ENCODE measurements at regions not wholly inside any gene's neighbourhood (a gene's known extent, or its start where the extent isn't known, plus 50 kb on each side); places are given as distances from the start of the nearest gene placed in this dataset.
A peak's percentile ranks its signal among the peaks of the same experiment; 100 is the strongest.

DNA sequence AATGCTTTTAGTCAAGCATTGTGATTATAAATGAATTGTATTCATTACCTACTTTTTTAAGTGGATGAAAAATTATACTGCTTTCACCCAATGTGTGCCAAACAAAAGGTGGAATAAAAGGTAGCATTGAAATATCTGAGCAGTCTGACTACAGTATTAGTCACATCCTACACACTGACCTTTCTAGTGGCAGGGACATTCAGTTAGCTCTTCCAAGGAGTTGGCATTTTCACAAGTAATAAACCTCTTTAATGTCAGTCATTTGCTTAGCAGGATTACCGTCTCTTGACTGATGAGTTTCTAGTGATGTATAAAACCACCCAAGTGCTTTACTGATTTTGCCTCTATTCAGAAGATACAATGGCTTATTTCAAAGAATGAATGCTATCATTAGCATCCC lies 687.9 kb downstream of the ARAP2 start:
- DNase-seq (ENCODE audit: low read depth) = peak; percentile 74

DNA sequence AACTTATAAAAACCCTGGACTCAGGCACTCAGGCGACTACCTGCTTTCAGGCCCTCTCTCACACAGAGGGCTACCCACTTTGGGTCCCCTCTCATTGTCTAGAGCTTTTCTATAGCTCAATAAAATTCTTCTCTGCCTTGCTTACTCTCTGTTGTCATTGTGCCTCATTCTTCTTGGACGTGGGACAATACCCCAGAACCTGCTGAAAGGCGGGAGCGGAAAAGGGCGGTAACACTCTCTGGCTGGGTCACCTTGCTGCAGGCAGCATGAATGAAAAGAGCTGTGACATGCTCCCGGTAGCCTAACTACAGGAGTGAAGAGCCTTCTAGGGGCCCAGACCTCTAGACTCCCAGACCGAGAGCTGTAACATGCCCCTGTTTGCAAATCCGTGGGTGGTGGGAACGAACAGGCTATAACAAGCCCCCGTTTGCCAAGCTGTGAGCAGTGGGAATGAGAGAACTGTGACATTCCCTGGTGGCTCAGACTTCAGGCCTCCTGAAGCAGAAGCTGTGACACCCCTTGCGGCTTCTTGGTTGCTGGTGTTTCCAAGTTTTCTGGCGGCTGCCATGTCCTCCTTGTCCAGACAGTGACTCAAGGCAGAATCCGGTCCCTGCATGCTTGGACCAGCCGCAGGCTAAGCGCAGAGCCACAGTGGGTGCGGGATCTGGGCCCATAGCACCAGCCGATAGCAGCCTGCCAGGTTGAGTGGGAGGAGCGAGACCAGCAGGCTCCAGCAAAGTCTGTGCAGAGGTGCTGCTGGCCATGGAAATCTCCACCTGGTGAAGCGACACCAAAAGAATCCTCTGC lies 684.6 kb downstream of the ARAP2 start:
- DNase-seq (ENCODE audit: low read depth) = no peak

DNA sequence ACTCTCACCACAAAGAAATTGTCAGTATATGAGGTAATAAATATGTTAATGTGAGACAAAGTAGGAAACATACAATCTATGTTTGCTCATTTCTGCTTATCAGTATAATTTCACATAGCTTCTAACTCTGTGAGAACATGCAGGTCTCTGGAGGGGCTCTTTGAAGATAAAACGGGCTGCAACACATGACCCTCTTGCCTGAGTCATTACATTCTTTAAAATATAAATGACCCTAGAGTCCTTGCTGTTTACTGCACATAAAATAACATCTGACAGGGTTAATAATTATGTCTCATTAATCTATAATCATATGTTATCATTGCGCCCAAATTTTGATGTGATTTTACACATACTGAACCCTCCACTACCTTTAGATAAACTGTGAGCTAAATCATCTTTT lies 681.5 kb downstream of the ARAP2 start:
- no peak for DNase-seq (ENCODE audit: low read depth)

DNA sequence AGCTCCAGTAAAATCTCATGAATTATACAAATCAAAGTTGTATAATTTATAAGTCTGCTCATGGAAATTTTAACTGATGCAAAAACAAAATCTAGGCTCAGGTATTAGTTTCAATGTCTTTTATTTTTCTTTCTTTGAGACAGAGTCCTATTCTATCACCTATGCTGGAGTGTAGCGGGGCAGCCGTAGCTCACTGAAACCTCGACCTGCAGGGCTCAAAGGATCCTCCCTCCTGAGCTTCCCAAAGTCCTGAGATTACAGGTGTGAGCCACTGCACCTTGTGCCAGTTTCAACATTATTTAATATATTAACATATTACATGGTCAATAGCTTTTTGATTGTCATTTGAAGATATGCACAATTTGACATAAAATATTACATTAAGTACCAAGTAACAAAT lies 678.7 kb downstream of the ARAP2 start:
- no peak for DNase-seq (ENCODE audit: low read depth)

DNA sequence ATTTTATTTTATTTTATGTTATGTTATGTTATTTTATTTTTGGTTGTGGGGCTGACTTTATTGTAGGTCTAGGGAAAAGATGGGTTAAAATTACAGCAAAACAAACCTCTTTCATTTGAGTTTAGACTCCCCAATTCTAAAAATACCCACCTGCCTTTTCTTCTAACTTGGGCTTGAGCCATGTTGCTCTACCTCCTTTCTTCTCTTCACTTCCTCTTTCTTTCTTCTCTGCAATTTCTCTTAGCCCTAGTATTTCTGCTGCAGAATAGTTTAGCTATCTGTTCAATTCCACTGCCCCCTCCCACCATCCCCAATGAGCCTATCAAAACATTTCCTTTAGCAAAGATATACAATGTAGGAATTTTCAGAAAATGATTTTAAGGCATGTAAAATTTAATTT lies 653.3 kb downstream of the ARAP2 start:
- no peak for DNase-seq (ENCODE audit: low read depth)

DNA sequence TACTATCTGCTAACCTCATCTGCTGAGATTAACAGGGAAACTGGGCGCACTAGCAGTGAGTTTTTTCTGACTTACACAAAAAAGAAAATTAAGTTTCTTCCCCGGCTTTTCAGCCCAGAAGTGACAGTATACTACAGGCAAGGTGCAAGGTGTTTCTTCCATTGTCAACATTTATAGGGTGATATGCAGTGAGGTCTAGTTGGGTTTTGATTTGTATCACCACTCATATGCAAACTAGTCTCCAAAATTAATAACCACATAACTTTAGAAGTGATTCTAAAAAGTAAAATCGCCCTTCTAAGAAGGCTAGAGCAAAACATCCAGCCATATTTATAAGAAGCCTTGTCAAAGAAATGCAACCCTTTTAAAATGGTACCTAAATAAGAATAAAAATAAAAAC lies 640.1 kb downstream of the ARAP2 start:
- no peak for DNase-seq (ENCODE audit: low read depth)

DNA sequence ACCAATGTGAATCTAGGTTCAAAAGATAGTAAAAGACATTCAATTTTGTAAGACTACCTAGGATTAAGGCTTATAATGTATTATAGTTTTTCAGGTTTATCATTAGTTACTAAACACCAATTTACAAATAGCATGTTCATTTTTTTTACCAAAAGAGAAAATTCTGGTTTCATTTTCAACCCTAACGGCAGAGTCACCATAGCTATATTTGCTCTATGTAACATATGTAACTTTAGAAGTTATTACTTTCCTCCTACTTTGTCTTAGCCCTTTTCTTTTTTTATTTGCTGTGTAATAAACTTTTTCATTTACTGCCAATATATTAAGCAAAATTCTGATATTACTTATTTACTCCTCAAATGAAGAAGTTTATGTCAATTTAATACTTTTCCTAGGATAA lies 639.6 kb downstream of the ARAP2 start:
- no peak for DNase-seq (ENCODE audit: low read depth)

DNA sequence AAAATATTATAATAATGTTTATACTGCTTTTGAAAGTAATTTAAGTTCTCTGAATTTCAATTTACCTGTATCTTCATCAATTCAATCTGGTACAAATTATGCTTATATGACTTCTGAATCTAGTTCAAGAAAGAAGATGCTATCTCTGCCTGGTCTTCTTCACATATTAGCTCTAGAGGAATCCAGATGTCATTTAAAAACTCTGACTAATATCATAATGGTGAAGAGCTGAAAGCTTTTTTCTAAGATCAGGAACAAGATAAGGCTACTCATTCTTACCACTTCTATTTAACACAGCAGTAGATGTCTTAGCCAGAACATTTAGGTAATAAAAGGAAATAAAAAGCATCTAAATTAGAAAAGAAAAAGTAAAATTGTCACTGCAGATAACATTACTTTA lies 636.1 kb downstream of the ARAP2 start:
- DNase-seq (ENCODE audit: low read depth) = no peak

DNA sequence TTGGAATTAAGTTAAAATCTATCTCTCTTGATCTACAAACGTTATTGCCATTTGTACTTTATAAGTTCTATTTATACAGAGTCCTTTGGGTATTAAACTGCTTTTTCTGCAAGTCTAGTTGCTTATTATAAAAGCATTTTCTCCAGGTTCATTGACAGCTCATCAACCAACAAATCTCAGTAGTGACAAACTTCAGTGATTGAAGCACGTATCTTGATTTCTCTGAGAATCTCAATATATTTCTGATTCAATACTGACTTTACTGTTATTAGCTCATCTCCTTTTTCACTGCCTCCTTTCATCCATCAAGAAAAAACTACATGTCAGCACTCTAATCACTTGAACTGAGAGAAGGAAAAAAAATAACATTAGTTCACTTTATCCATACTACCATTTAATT lies 630.2 kb downstream of the ARAP2 start:
- no peak for DNase-seq (ENCODE audit: low read depth)

DNA sequence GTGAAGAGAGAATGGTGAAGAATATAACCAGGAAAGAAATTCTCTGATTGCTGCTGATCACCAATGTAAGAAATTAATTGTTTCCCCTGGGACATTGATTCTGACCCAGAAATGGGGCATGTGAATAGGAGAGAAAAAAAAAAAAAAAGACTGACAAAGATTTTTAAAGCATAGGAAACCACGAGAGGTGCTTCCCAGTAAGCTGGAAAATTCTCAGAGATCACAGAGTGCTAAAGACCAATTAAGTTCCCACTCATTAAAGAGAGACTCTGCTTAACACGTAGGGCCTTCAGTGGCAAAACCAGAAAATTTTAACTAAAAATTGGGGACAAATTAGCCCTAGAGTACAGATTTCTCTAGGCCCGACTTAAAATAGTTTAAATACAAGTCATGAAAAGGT lies 604.4 kb downstream of the ARAP2 start:
- DNase-seq (ENCODE audit: low read depth) = no peak

DNA sequence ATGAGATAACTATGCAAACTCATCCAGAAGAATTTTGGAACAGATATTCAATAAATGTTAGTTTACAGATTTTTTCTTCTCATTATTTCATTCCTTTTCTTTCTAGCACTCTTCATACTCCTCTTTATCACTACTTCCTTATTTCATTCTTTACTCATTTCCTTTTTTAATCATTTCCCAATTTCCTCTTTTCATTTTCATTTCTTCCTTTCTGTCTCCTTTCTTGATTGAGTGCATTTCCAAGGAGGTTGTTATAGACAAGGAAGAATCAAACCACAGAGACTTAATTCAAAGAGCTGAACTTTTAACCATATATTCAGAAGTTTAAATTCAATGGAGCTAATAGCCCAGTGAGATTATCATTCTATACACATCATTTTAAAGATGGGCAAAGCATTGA lies 600.7 kb downstream of the ARAP2 start:
- DNase-seq (ENCODE audit: low read depth) = no peak

DNA sequence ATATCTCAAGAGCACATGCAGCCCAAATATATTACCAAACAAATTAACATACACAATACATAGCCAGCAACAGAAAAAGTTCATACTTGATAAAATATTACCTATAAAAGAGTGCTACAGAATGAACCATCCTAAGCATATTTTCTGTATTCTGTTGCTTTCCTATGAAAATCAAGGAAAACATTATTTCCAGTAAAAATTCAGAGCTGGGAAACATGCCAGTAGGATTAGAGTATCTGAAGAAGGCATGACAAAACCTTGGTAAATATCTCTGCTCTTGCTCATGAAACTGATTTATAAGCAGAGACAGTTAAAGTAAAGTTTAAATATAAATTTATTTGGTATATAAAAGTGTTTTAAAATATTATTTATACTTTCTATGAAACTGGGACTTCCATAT lies 599.7 kb downstream of the ARAP2 start:
- no peak for DNase-seq (ENCODE audit: low read depth)

DNA sequence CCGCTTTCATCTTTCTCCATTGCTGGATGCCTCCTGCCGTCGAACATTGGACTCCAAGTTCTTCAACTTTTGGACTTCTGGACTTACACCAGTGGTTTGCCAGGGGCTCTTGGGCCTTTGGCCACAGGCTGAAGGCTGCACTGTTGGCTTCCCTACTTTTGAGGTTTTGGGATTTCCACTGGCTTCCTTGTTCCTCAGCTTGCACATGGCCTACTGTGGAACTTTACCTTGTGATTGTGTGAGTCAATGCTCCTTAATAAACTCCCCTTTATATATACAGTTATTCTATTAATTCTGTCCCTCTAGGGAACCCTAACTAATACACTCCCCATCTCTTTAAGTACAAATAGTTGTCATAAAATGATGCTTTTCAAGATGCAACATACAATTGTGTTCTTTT lies 595.3 kb downstream of the ARAP2 start:
- DNase-seq (ENCODE audit: low read depth) = no peak

DNA sequence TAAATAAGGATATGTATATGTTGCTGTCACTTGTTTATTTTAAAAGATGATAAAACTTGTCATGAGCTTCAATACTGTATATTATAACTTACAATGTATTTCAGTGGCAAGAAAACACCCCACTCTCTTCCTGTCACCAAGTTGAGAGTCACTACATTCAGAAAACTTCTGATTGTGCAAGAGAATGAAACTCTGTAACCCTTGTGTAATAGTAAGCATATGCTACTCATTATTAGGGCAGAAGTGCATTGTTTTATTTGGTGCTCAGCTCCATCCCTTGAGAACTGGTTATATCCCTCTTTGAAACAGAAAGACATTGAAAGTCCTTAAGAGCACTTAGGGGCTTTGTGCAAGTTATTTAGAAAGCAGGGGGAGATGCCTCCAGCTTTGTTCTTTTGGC lies 594.5 kb downstream of the ARAP2 start:
- DNase-seq (ENCODE audit: low read depth) = no peak

DNA sequence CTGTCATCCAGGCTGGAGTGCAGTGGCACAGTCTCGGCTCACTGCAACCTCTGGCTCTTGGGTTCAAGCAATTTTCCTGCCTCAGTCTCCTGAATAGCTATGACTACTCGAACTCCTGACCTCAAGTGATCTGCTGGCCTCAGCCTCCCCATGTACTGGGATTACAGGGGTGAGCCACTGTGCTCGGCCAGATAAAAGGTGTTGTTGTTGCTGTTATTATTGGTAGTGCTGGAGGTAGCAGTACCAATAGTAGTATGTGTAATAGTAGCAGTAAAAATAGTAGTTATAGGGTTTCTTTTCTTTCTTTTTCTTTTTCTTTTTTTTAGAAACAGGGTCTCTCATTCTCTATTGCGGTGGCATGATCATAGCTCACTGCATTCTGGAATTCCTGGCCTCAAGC lies 592.1 kb downstream of the ARAP2 start:
- no peak for DNase-seq (ENCODE audit: low read depth)

DNA sequence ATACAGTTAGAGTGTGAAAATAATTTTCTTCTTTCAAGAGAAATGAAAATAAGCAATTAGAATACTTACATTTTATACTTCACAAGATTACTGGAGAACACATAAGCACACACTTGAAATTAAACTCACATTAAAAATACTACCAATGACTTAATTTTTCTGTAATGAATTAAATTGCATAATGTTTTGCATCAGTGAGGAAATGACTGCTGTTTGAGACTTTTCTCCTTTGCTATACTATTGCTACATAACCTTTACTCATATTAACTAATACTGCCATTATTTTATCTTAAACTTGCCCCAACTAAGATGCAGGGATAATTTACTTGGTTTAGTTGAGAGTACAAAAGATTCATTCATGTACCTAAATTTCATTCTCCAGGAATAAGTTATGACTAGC lies 590.9 kb downstream of the ARAP2 start:
- DNase-seq (ENCODE audit: low read depth) = no peak

DNA sequence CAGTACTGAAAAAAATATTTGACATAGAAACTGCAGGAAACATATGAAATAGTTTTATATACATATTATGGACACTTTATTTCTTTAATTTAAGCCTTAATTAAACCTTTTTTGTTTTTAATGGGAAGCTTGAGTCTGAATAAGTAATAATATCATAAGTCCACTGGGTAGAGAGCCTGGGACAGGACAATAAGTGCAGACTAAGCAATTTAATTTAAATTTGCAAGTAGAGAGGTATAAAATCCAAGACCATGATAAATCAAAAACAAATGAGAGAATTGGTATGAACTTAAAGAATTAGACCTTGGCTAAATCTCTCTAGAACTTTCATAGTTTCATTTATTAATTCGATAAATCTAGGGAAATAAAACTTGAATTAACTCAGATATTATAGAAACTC lies 571.2 kb downstream of the ARAP2 start:
- no peak for DNase-seq (ENCODE audit: low read depth)

DNA sequence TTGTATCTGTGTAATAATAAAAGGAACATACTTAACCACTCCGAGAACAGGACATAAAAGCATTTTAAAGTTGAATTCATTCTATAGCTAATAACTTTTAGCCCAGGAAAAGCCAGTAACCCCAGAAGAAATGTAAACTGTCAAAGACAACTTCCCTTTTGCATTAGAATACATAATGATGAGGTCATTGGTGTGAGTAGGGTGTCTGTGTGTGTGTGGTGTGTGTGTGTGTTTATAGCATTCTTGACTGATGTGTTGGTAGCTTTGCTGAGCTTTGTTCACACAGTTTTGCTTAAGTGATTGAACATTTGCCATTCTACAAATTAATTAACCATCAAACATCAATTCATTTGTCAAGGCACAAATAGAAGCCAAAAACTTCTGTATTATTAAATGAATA lies 559.6 kb downstream of the ARAP2 start:
- peak; percentile 33 for DNase-seq (ENCODE audit: low read depth)

DNA sequence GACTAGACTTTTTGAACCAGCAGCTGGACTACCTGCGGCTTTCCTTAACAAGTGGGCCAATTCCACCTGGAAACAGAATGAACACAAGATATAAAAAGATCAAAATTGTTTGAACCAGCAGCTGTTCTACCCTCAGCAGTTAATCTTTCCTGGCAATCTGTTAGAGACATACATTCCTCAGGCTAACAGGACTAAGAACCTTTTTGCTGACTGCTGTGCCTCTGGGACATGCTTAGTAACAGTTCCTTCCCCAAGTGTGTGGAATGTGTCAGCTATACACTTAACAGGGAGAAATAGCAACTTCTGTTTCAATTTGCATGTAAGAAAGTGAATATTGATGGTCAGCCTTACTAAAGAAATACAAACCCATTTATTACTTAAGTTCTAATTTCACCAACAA lies 554.4 kb downstream of the ARAP2 start:
- DNase-seq (ENCODE audit: low read depth) = no peak

DNA sequence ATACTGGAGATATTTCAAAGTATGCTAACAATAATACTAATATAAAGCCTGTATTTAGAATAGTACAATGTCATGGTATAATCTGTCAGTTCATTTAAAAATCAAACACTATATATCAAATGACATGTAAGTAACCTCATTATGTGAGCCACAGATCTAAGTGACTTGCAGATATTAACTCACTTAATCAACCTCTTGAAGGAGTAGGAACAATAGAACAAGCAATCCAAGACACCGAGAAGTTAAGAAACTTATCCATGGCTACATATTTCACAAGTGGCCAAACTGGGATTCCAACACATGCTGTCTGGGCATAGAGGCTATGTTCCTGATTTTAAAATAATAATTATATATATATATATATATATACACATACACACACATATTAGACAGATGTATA lies 554.0 kb downstream of the ARAP2 start:
- no peak for DNase-seq (ENCODE audit: low read depth)

DNA sequence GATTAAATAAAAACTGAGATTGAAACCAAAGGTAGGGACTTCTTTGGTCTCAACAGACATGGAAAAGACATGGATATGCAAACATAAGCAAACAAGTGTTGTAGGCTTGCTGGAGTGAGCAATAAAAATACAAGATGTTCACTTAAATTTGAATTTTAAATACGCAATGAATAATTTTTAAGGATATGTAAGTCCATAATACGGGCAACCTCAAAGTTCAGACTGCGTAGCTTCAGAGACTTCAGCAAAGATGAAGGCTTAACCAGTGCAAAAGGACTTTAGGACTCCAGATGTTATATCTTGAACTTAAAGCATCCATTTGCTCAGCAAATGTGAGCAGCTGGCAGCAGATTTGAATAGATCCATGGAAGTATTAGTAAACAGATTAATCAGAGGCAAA lies 549.3 kb downstream of the ARAP2 start:
- DNase-seq (ENCODE audit: low read depth) = no peak

DNA sequence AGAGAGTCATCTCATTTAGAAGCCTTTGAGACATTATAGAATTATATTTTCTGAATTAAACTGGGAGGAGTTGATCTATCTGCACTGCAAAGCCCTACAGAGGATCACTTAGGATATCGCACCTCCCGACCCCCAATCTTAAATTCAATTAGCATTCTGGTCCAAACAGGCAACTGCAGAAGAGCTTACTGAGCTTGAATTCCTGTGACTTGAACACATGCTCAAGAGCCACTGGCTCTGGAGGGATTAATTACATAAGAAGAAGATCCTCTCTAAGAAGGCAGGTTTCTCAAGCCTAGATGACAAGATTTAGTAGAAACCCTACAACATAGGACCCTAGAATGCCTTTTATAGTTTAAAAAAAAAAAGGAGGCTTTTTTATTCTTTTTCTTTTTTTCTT lies 548.9 kb downstream of the ARAP2 start:
- no peak for DNase-seq (ENCODE audit: low read depth)

DNA sequence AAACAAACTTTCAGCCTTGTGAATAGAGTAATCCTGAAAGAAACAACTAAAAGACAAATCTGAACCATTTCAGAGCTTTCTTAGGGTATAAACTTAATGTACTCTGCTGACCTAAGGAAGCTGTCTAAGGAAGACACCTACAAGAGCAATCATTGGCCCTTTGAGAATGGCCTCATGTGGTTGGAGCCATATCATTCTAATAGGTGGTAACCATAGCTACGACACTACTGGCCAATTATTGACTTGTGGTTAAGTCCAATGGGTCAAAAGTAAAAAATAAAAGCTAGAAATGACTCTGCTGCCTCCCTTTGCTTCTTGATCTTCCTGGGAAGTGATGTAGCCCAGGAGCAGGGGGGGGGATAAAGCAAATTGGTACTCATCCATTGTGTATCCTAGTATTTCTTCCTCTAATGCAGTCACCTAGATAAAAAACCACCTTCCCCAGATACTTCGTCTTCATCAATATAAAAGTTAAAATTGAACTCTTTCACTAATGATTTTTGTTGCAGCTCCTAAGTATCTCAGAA lies 547.0 kb downstream of the ARAP2 start:
- DNase-seq (ENCODE audit: low read depth) = no peak

DNA sequence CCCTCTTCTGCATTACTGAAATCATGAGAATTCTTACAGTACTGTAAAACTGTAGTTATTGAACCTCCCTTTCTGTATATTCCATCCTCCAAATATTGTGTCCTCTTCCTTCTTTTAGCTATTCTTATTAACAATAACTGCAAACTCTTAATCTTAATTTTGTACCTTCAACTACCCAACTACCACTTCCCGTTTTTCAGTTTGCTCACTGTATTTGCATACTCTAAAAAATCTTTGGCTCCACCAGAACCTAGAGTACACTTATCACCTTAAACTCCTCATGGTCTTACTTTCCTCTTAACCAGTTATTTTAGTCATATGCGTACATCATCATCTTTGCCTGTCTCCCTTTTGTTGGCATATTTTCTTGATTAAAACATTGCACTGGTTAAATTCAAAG lies 543.7 kb downstream of the ARAP2 start:
- DNase-seq (ENCODE audit: low read depth) = no peak
